A549 (cell line): ENCODE measurements at regions not wholly inside any gene's neighbourhood (a gene's known extent, or its start where the extent isn't known, plus 50 kb on each side); places are given as distances from the start of the nearest gene placed in this dataset.

Experiments
- ATAC-seq, 2 experiments: fragments of 200-7000 bp in 1 of 2; fragments of >200 bp in 1 of 2; cut with Nextera tagmentation in 1 of 2; cut with Tn5 transposase in 1 of 2; 3 replicates each; pipeline versions ENCODE4 v1.8.0 to v1.9.1; 2018 to 2020; ENCODE audit warnings: mild to moderate bottlenecking in 1 of 2, moderate library complexity in 1 of 2
- CTCF ChIA-PET: fragments of 300-600 bp; sonication (Branson Sonifier 250); formaldehyde crosslinking; extraction: SDS; loops from one replicate; lab custom pipeline; 2021; ENCODE audit warnings: antibody characterized with exemption, inconsistent platforms; lab: Yijun Ruan, JAX
- POLR2A ChIA-PET: fragments of 350-600 bp; formaldehyde crosslinking; extraction: SDS; loops from one replicate; lab custom pipeline; 2021; ENCODE audit warnings: antibody characterized with exemption, inconsistent platforms; lab: Yijun Ruan, JAX
- DNase-seq, 2 experiments: peaks; one replicate each; pipeline versions ENCODE4 v3.0.0 to v3.0.0-alpha.2; 2011 to 2016; ENCODE audit warnings: low read depth in 1 of 2, low spot score in 1 of 2
- FAIRE-seq: peaks from 2 replicates; lab custom pipeline; 2011; peaks lifted over from hg19 to GRCh38; lab: Jason Lieb, UNC
- H3K27ac ChIP-seq, 2 experiments: fragments of >200 bp; sonication (Bioruptor Twin); formaldehyde crosslinking; 3 replicates each; pipeline ENCODE4 v1.5.1; 2016 to 2017
- H3K4me1 ChIP-seq: fragments of >200 bp; sonication (Bioruptor Twin); formaldehyde crosslinking; 3 replicates; pipeline ENCODE4 v1.6.1; 2016
- H3K4me2 ChIP-seq: fragments of >200 bp; sonication (Bioruptor Twin); formaldehyde crosslinking; 3 replicates; pipeline ENCODE4 v1.6.1; 2016
- H3K4me3 ChIP-seq: fragments of >200 bp; sonication (Bioruptor Twin); formaldehyde crosslinking; 3 replicates; pipeline ENCODE4 v1.5.1; 2016
- H3K9me3 ChIP-seq: fragments of >200 bp; sonication (Bioruptor Twin); formaldehyde crosslinking; 3 replicates; pipeline ENCODE4 v1.6.1; 2016
- BCL3 ChIP-seq: fragments of >200 bp; sonication (Bioruptor Twin); formaldehyde crosslinking; IDR thresholded peaks from 3 replicates; pipeline ENCODE4 v1.6.1; 2016
- CBX2 ChIP-seq: fragments of 200-600 bp; sonication (generic); IDR thresholded peaks from 2 replicates; pipeline ENCODE4 v1.6.1; 2016; ENCODE audit warnings: low read depth, mild to moderate bottlenecking, borderline replicate concordance
- CBX8 ChIP-seq: fragments of 200-600 bp; sonication (generic); IDR thresholded peaks from 2 replicates; pipeline ENCODE4 v1.6.1; 2016
- CHD4 ChIP-seq: fragments of 200-600 bp; sonication (generic); IDR thresholded peaks from 2 replicates; pipeline ENCODE4 v1.6.1; 2016; ENCODE audit warnings: antibody characterized with exemption, mild to moderate bottlenecking, borderline replicate concordance
- CTCF ChIP-seq: fragments of >200 bp; sonication (Bioruptor Twin); formaldehyde crosslinking; IDR thresholded peaks from 3 replicates; pipeline ENCODE4 v1.5.1; 2016
- E2F6 ChIP-seq: IDR thresholded peaks from 2 replicates; pipeline ENCODE4 v1.6.1; 2012; ENCODE audit warnings: low read depth, borderline replicate concordance
- ELK1 ChIP-seq: fragments of 150-350 bp; IDR thresholded peaks from 2 replicates; pipeline ENCODE4 v1.6.1; 2014; ENCODE audit warnings: low read depth, mild to moderate bottlenecking, low read length
- FOSB ChIP-seq: fragments of 250-450 bp; sonication (Bioruptor Pico); IDR thresholded peaks from 2 replicates; pipeline ENCODE4 v1.5.0; 2020; ENCODE audit warnings: mild to moderate bottlenecking, moderate library complexity
- FOSL2 ChIP-seq, 2 experiments: fragments of 450-650 bp in 1 of 2; fragments of >200 bp in 1 of 2; sonication (Bioruptor Twin) in 1 of 2; formaldehyde crosslinking; IDR thresholded peaks; 2 replicates each; pipeline versions ENCODE4 v1.5.0 to v1.6.1; 2016 to 2020; ENCODE audit warnings: mild to moderate bottlenecking in 1 of 2, moderate library complexity in 1 of 2
- HDAC2 ChIP-seq: fragments of 200-600 bp; sonication (generic); IDR thresholded peaks from 2 replicates; pipeline ENCODE4 v1.6.1; 2016
- HES2 ChIP-seq: fragments of >200 bp; sonication (Bioruptor Twin); formaldehyde crosslinking; IDR thresholded peaks from 2 replicates; pipeline ENCODE4 v1.6.1; 2016
- HOXB13 ChIP-seq: fragments of 250-450 bp; sonication (Bioruptor Pico); IDR thresholded peaks from 2 replicates; pipeline ENCODE4 v1.5.0; 2020; ENCODE audit warnings: low read depth, mild to moderate bottlenecking, moderate library complexity
- JUN ChIP-seq, 2 experiments: fragments of >200 bp; sonication (Bioruptor Twin); formaldehyde crosslinking; IDR thresholded peaks; 2 replicates in 1 of 2; 3 replicates in 1 of 2; pipeline ENCODE4 v1.6.1; 2016 to 2017
- MAZ ChIP-seq: fragments of 150-350 bp; IDR thresholded peaks from 2 replicates; pipeline ENCODE4 v1.6.1; 2014; ENCODE audit warnings: antibody characterized with exemption, low read depth, low read length, borderline replicate concordance
- PHF8 ChIP-seq: fragments of 200-600 bp; sonication (generic); IDR thresholded peaks from 2 replicates; pipeline ENCODE4 v1.6.1; 2016; ENCODE audit warnings: low read depth, mild to moderate bottlenecking, antibody characterized with exemption, moderate library complexity, borderline replicate concordance
- RAD21 ChIP-seq, 2 experiments: fragments of >200 bp in 1 of 2; sonication (Bioruptor Twin) in 1 of 2; formaldehyde crosslinking in 1 of 2; IDR thresholded peaks in 1 of 2; conservative IDR thresholded peaks in 1 of 2; 2 replicates in 1 of 2; 3 replicates in 1 of 2; pipeline ENCODE4 v1.6.1; 2012 to 2018; ENCODE audit warnings: inconsistent platforms in 1 of 2
- RCOR1 ChIP-seq: fragments of 150-350 bp; IDR thresholded peaks from 2 replicates; pipeline ENCODE4 v1.6.1; 2014; ENCODE audit warnings: antibody characterized with exemption, low read length, low read depth
- REST ChIP-seq: fragments of 200-600 bp; sonication (generic); IDR thresholded peaks from 2 replicates; pipeline ENCODE4 v1.6.1; 2016; ENCODE audit warnings: antibody characterized with exemption, mild to moderate bottlenecking, moderate library complexity
- RNF2 ChIP-seq: fragments of 200-600 bp; sonication (generic); IDR thresholded peaks from 2 replicates; pipeline ENCODE4 v1.6.1; 2016; ENCODE audit warnings: low read depth, mild to moderate bottlenecking, antibody characterized with exemption, moderate library complexity, borderline replicate concordance
- ZC3H11A ChIP-seq: fragments of 450-650 bp; IDR thresholded peaks from 2 replicates; pipeline ENCODE4 v1.6.1; 2014; ENCODE audit warnings: antibody characterized with exemption, mild to moderate bottlenecking
- ZFP36 ChIP-seq: fragments of 450-650 bp; IDR thresholded peaks from 2 replicates; pipeline ENCODE4 v1.6.1; 2014; ENCODE audit warnings: borderline replicate concordance; ENCODE audit not compliant: partially characterized antibody
- WGBS: methylation state at CpG from one replicate; pipeline ENCODE4 v1.1.6; 2017; ENCODE audit errors: missing lambda C conversion rate; 5-methylcytosine and 5-hydroxymethylcytosine counted together

- ChIA-PET POLR2A (no interaction called here), CTCF (no interaction called here)
- Histone ChIP-seq H3K27ac (no peak overlapping the region), H3K4me1 (no peaks in the 10 kb centered on the region), H3K9me3 (no peaks in the 10 kb centered on the region), H3K4me2 (no peak overlapping the region), H3K4me3 (no peak overlapping the region)
- no peak for TF ChIP-seq HOXB13 (CRISPR knock-in tag)
- WGBS, result 26% methylated on average over 6 of the region's 6 CpGs
- no peak for FAIRE-seq
- ATAC-seq, result no peak
- no peak for DNase-seq
Observed at GRCh38 chr2:128797937-128798336, 479.3 kb upstream of the HS6ST1 start.

GRCh38 chr2:128798502-128799283 lies 480.0 kb upstream of the HS6ST1 start:
- no peak overlapping the region for H3K27ac ChIP-seq
- 25% methylated on average over 8 of the region's 9 CpGs for WGBS
- no peak for TF ChIP-seq BCL3
- TF ChIP-seq FOSB, result no peak
- no peak for TF ChIP-seq HES2
- no peak for TF ChIP-seq PHF8
- TF ChIP-seq HDAC2, result no peak
- TF ChIP-seq MAZ, result no peak
- no peak for TF ChIP-seq JUN (IDR thresholded peaks at IDR 0.05)
- TF ChIP-seq RAD21 (conservative IDR thresholded peaks at IDR 0.05 in 1 of 2, IDR thresholded peaks at IDR 0.05 in 1 of 2), result no peak
- no peak for TF ChIP-seq CBX2
- no peak for TF ChIP-seq RNF2
- no peak for TF ChIP-seq ZC3H11A
- TF ChIP-seq RCOR1, result no peak
- no peak for TF ChIP-seq ZFP36
- TF ChIP-seq CTCF, result no peak
- TF ChIP-seq ELK1, result no peak
- no peak for TF ChIP-seq REST
- no peak for TF ChIP-seq CHD4
- TF ChIP-seq E2F6, result no peak
- no peak for TF ChIP-seq CBX8
- TF ChIP-seq FOSL2 (IDR thresholded peaks at IDR 0.05), result no peak
- TF ChIP-seq FOSL2 (CRISPR knock-in tag; IDR thresholded peaks at IDR 0.05), result no peak
- TF ChIP-seq, all 56 proteins: peak for 0
- FAIRE-seq, result no peak
- no peak overlapping the region for H3K4me3 ChIP-seq
- H3K4me2 ChIP-seq, result no peak overlapping the region
- DNase-seq, result no peak
- ChIA-PET POLR2A (no interaction called here), CTCF (no interaction called here)
- H3K9me3 ChIP-seq, result no peaks in the 10 kb centered on the region
- no peak for ATAC-seq
- no peaks in the 10 kb centered on the region for H3K4me1 ChIP-seq
